HG03354 (cell line): ENCODE measurements at regions not wholly inside any gene's neighbourhood (a gene's known extent, or its start where the extent isn't known, plus 50 kb on each side); places are given as distances from the start of the nearest gene placed in this dataset.

Experiments used
- ATAC-seq: cut with Tn5 transposase; IDR thresholded peaks from one replicate; pipeline ENCODE4 v1.9.1; 2021; ENCODE audit warnings: mild to moderate bottlenecking; ENCODE audit not compliant: unreplicated experiment, poor library complexity, severe bottlenecking

GRCh38 chr1:55284856-55285255, 69.7 kb upstream of the USP24 start:
- no peak for ATAC-seq

GRCh38 chr1:55282058-55282457, 66.9 kb upstream of the USP24 start:
- no peak for ATAC-seq

- no peak for ATAC-seq
Observed at GRCh38 chr1:55280731-55281130, 65.6 kb upstream of the USP24 start.

- no peak for ATAC-seq
Observed at GRCh38 chr1:55279627-55280026, 64.5 kb upstream of the USP24 start.

- ATAC-seq: no peak
Observed at GRCh38 chr1:55278378-55278777, 63.2 kb upstream of the USP24 start.

GRCh38 chr1:55277377-55278130, 62.4 kb upstream of the USP24 start:
- ATAC-seq: peak; percentile 93

- ATAC-seq: no peak
Observed at GRCh38 chr1:55276671-55277376, 61.7 kb upstream of the USP24 start.

GRCh38 chr1:55275941-55276341, 60.8 kb upstream of the USP24 start:
- ATAC-seq: no peak

- no peak for ATAC-seq
Observed at GRCh38 chr1:55275151-55275748, 60.1 kb upstream of the USP24 start.

- ATAC-seq: no peak
Observed at GRCh38 chr1:55272994-55273393, 57.8 kb upstream of the USP24 start.
